ENCODE measurements at regions not wholly inside any gene's neighbourhood (a gene's known extent, or its start where the extent isn't known, plus 50 kb on each side); places are given as distances from the start of the nearest gene placed in this dataset.
A peak's percentile ranks its signal among the peaks of the same experiment; 100 is the strongest.
"Not testable (repeated sequence)": the region's sequence is repeated elsewhere in the genome, so short reads cannot be mapped to it uniquely, and the experiment has no call there.

- not testable (repeated sequence) for FAIRE-seq
Observed at GRCh38 chr12:48409938-48410337, 59.2 kb upstream of the ZNF641 start.

GRCh38 chr12:48413388-48413787 is 59.0 kb upstream of the ANP32D start:
- H3K4me2 ChIP-seq = no peak overlapping the region
- ChIA-PET POLR2A (no interaction called here), CTCF (no interaction called here)
- DNase-seq (ENCODE audit: low read depth in 1 of 2, low spot score in 1 of 2) (no peak), FAIRE-seq (no peak), ATAC-seq (no peak)
- peaks cover 3% of the 10 kb centered on the region; the same call in 1 of the 3 replicates for H3K9me3 ChIP-seq
- H3K27ac ChIP-seq = no peak overlapping the region
- H3K4me1 ChIP-seq = no peaks in the 10 kb centered on the region
- TF ChIP-seq CTCF (IDR thresholded peaks at IDR 0.05) = no peak
- TF ChIP-seq SREBF2 (IDR thresholded peaks at IDR 0.05) = no peak
- TF ChIP-seq CBX8 (IDR thresholded peaks at IDR 0.05) = no peak
- TF ChIP-seq MYC (IDR thresholded peaks at IDR 0.05; ENCODE audit: borderline replicate concordance, low read length) = no peak
- TF ChIP-seq EP300 (IDR thresholded peaks at IDR 0.05) = no peak
- TF ChIP-seq NPAS2 (CRISPR knock-in tag; IDR thresholded peaks at IDR 0.05; ENCODE audit: borderline replicate concordance) = no peak
- no peak for TF ChIP-seq HMGXB4 (CRISPR knock-in tag; IDR thresholded peaks at IDR 0.05; ENCODE audit: borderline replicate concordance)
- TF ChIP-seq NFE2L2 (conservative IDR thresholded peaks at IDR 0.05; ENCODE audit: low read length) = no peak
- WGBS (ENCODE audit: missing lambda C conversion rate) = 7% methylated on average over 3 of the region's 3 CpGs
- no peak overlapping the region for H3K4me3 ChIP-seq

More at GRCh38 chr12:48409938-48410337, 59.2 kb upstream of the ZNF641 start:
- H3K9me3 ChIP-seq; H3K27ac ChIP-seq; H3K4me1 ChIP-seq; ATAC-seq; POLR2A ChIA-PET; H3K4me3 ChIP-seq; DNase-seq (ENCODE audit: low read depth in 1 of 2, low spot score in 1 of 2); H3K4me2 ChIP-seq; CTCF ChIA-PET: not testable (repeated sequence)
- WGBS (ENCODE audit: missing lambda C conversion rate) = 38% methylated on average over 3 of the region's 3 CpGs

GRCh38 chr12:48414021-48414420 is 58.3 kb upstream of the ANP32D start:
- H3K4me3 ChIP-seq = no peak overlapping the region
- FAIRE-seq = no peak

GRCh38 chr12:48419116-48419935 is 53.0 kb upstream of the ANP32D start:
- Histone ChIP-seq H3K9me3 (no peaks in the 10 kb centered on the region; the same call in 2 of the 3 replicates), H3K4me1 (no peaks in the 10 kb centered on the region), H3K4me2 (no peak overlapping the region), H3K4me3 (no peak overlapping the region), H3K27ac (no peak overlapping the region)
- DNase-seq (ENCODE audit: low read depth in 1 of 2, low spot score in 1 of 2) = no peak
- WGBS (ENCODE audit: missing lambda C conversion rate) = 13% methylated on average over 6 of the region's 6 CpGs
- ChIA-PET CTCF (interaction anchor here (0.6 kb wide), 1 partner anchor 86 kb away, joined by 3 read pairs; no protein-coding TSS in a partner anchor), POLR2A (no interaction called here)
- ATAC-seq = no peak
- FAIRE-seq = peak; percentile 23
- TF ChIP-seq HES2 (IDR thresholded peaks at IDR 0.05) (no peak), CBX2 (IDR thresholded peaks at IDR 0.05; ENCODE audit: borderline replicate concordance, low read depth) (no peak), BHLHE40 (IDR thresholded peaks at IDR 0.05; ENCODE audit: low read depth, low read length) (no peak), KDM1A (IDR thresholded peaks at IDR 0.05; ENCODE audit: low read depth) (no peak), TFCP2L1 (CRISPR knock-in tag; IDR thresholded peaks at IDR 0.05) (no peak), CHD4 (IDR thresholded peaks at IDR 0.05; ENCODE audit: borderline replicate concordance) (no peak), CHD2 (IDR thresholded peaks at IDR 0.05; ENCODE audit: low read length, partially characterized antibody) (no peak), HOXA7 (CRISPR knock-in tag; IDR thresholded peaks at IDR 0.05) (no peak), POLR2AphosphoS2 (conservative IDR thresholded peaks at IDR 0.05; ENCODE audit: low read length) (no peak), ZNF302 (CRISPR knock-in tag; IDR thresholded peaks at IDR 0.05) (no peak), RNF2 (IDR thresholded peaks at IDR 0.05; ENCODE audit: borderline replicate concordance, low read depth) (no peak), HOXB13 (CRISPR knock-in tag; IDR thresholded peaks at IDR 0.05; ENCODE audit: low read depth) (no peak), EHMT2 (IDR thresholded peaks at IDR 0.05; ENCODE audit: low read depth) (no peak), RAD21 (conservative IDR thresholded peaks at IDR 0.05 in 1 of 2, IDR thresholded peaks at IDR 0.05 in 1 of 2) (no peak), GATA3 (IDR thresholded peaks at IDR 0.05; ENCODE audit: borderline replicate concordance) (no peak)

More at GRCh38 chr12:48414021-48414420, 58.3 kb upstream of the ANP32D start:
- ATAC-seq = no peak
- peaks cover 3% of the 10 kb centered on the region; the same call in 1 of the 3 replicates for H3K9me3 ChIP-seq
- no peak overlapping the region for H3K4me2 ChIP-seq
- no peak for DNase-seq (ENCODE audit: low read depth in 1 of 2, low spot score in 1 of 2)
- no peaks in the 10 kb centered on the region for H3K4me1 ChIP-seq
- no peak overlapping the region for H3K27ac ChIP-seq
- ChIA-PET CTCF (no interaction called here), POLR2A (no interaction called here)
- TF ChIP-seq ELK1 (IDR thresholded peaks at IDR 0.05; ENCODE audit: low read depth, low read length) = no peak
- WGBS (ENCODE audit: missing lambda C conversion rate) = 41% methylated on average over 4 of the region's 4 CpGs

All from A549 (cell line).